CD4-positive, CD25-positive, alpha-beta regulatory T cell (primary cell): ENCODE measurements at regions not wholly inside any gene's neighbourhood (a gene's known extent, or its start where the extent isn't known, plus 50 kb on each side); places are given as distances from the start of the nearest gene placed in this dataset.

Experiments used
- ATAC-seq, 2 donors: fragments of 150-1000 bp; cut with Tn5 transposase; one replicate each; pipeline ENCODE4 v1.10.0; 2021; ENCODE audit warnings: low read depth in 2 of 2, moderate number of reproducible peaks in 2 of 2, moderate library complexity in 1 of 2
- DNase-seq, 3 donors: peaks; one replicate each; pipeline versions ENCODE4 v3.0.0 to v3.0.0-alpha.2; 2012 to 2022; ENCODE audit warnings: mixed read lengths in 1 of 3
- H3K27ac ChIP-seq: one replicate; pipeline ENCODE4 v1.7.0; 2013; ENCODE audit warnings: mild to moderate bottlenecking, low read length; ENCODE audit not compliant: insufficient read depth, poor library complexity, severe bottlenecking
- H3K27me3 ChIP-seq: one replicate; pipeline ENCODE4 v1.7.0; 2013; ENCODE audit warnings: low read length; ENCODE audit not compliant: control insufficient read depth, insufficient read depth
- H3K36me3 ChIP-seq: one replicate; pipeline ENCODE4 v1.7.0; 2013; ENCODE audit warnings: mild to moderate bottlenecking, low read length, moderate library complexity; ENCODE audit not compliant: control insufficient read depth, insufficient read depth
- H3K4me1 ChIP-seq: 2 replicates; pipeline ENCODE4 v1.7.0; 2013; ENCODE audit warnings: mild to moderate bottlenecking, low read length; ENCODE audit not compliant: insufficient read depth, control insufficient read depth, poor library complexity, severe bottlenecking
- H3K4me3 ChIP-seq: one replicate; pipeline ENCODE4 v1.7.0; 2013; ENCODE audit warnings: low read depth, mild to moderate bottlenecking, low read length, moderate library complexity
- H3K9me3 ChIP-seq, 2 experiments: 1 replicate in 1 of 2; 2 replicates in 1 of 2; pipeline ENCODE4 v1.7.0; 2013; ENCODE audit warnings: low read length in 2 of 2, mild to moderate bottlenecking in 1 of 2, moderate library complexity in 1 of 2; ENCODE audit not compliant: control insufficient read depth in 2 of 2
- H3K27ac Mint-ChIP-seq, 3 donors: one replicate each; pipeline ENCODE4 v1.8.0; 2020 to 2022; ENCODE audit warnings: mild to moderate bottlenecking in 3 of 3, mixed read lengths in 3 of 3, moderate library complexity in 2 of 3
- H3K27me3 Mint-ChIP-seq: one replicate; pipeline ENCODE4 v1.8.0; 2022; ENCODE audit warnings: mild to moderate bottlenecking, mixed read lengths
- H3K36me3 Mint-ChIP-seq: one replicate; pipeline ENCODE4 v1.8.0; 2020; ENCODE audit warnings: mixed read lengths
- H3K4me1 Mint-ChIP-seq, 4 donors: one replicate each; pipeline ENCODE4 v1.8.0; 2020 to 2022; ENCODE audit warnings: mixed read lengths in 4 of 4, mild to moderate bottlenecking in 1 of 4
- H3K4me3 Mint-ChIP-seq, 4 donors: one replicate each; pipeline ENCODE4 v1.8.0; 2020 to 2022; ENCODE audit warnings: mild to moderate bottlenecking in 4 of 4, mixed read lengths in 4 of 4, moderate library complexity in 3 of 4
- H3K9me3 Mint-ChIP-seq, 7 donors: one replicate each; pipeline ENCODE4 v1.8.0; 2020 to 2022; ENCODE audit warnings: mixed read lengths in 7 of 7, mild to moderate bottlenecking in 3 of 7, moderate library complexity in 2 of 7

DNA sequence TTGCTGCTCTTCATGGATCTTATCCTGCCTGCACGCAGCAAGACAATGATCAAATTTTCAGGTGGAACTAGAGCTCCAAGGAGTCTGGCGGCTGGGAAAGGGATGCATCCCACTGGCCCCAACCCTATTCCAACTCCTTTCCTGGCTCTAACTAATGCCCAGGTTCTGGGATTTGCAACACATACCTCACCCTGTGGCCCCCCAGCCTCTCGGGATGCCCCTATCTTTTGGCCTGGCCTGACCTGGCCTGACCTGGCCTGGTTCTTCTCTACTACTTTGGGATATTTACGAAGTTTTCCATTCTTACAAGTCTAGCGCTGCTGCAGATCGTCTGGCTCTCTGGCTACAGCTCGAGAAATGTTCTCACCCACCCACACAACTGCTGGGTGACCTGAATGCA is 56.4 kb upstream of the CDKN2AIP start:
- H3K4me3 Mint-ChIP-seq: peak overlapping the region in 1 of 4 donors; percentile 70
- H3K27ac Mint-ChIP-seq: no peak overlapping the region
- no peaks in the 10 kb centered on the region for H3K36me3 Mint-ChIP-seq
- DNase-seq (no peak), ATAC-seq (no peak)
- Histone ChIP-seq H3K9me3 (peaks cover 0 to 6% of the 10 kb centered on the region in 2 experiments), H3K4me1 (no peaks in the 10 kb centered on the region), H3K4me3 (no peak overlapping the region), H3K27me3 (no peaks in the 10 kb centered on the region), H3K27ac (no peak overlapping the region), H3K36me3 (no peaks in the 10 kb centered on the region)
- H3K27me3 Mint-ChIP-seq: peaks cover 22% of the 10 kb centered on the region
- peaks cover 0 to 3% (median 0%) of the 10 kb centered on the region in 4 donors for H3K4me1 Mint-ChIP-seq
- peaks cover 0 to 2% (median 0%) of the 10 kb centered on the region in 7 donors for H3K9me3 Mint-ChIP-seq

DNA sequence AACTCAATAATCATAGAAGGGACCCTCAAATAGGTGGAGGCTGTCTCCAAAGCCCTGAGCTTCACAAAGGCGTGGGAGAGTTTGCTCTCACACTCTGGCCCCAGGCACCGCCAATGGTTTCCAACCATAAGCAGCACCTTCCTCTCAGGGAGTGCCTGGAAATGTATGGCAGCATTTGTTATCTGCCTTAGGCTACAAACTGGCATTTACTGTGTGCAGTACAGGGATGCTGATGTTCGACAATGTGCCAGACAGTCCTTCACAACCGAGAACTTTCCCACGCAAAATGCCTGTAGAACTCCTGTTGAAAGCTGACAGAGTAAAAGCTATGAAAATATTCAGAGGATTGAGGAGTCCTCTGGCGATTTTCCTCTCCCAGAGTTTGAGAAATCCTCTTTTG is 55.7 kb upstream of the CDKN2AIP start:
- Histone ChIP-seq H3K27ac (no peak overlapping the region), H3K4me1 (no peaks in the 10 kb centered on the region), H3K4me3 (no peak overlapping the region), H3K27me3 (no peaks in the 10 kb centered on the region), H3K36me3 (no peaks in the 10 kb centered on the region), H3K9me3 (peaks cover 0 to 6% of the 10 kb centered on the region in 2 experiments)
- H3K4me3 Mint-ChIP-seq: no peak overlapping the region
- H3K36me3 Mint-ChIP-seq: no peaks in the 10 kb centered on the region
- H3K27me3 Mint-ChIP-seq: peaks cover 22% of the 10 kb centered on the region
- DNase-seq (no peak), ATAC-seq (no peak)
- peaks cover 0 to 2% (median 0%) of the 10 kb centered on the region in 7 donors for H3K9me3 Mint-ChIP-seq
- H3K4me1 Mint-ChIP-seq: peaks cover 0 to 3% (median 0%) of the 10 kb centered on the region in 4 donors
- no peak overlapping the region for H3K27ac Mint-ChIP-seq

DNA sequence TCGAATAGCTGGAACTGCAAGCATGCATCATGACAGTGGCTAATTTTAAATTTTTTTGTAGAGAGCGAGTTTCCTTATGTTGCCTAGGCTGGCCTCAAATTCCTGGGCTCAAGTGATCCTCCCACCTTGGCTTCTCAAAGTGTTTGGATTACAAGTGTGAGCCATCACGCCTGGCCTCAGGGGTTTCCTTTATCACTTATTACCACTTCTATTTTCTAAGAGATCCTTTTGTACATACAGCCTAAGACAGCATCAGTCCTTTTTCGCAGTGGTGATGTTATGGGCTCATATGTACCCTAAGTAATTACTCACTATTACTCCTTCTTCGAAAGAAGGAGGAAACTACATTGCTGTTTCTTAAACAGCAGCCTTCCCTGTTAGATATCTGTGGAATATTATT is 54.1 kb upstream of the CDKN2AIP start:
- peaks cover 0 to 3% (median 0%) of the 10 kb centered on the region in 4 donors for H3K4me1 Mint-ChIP-seq
- Histone ChIP-seq H3K27ac (no peak overlapping the region), H3K4me3 (no peak overlapping the region), H3K9me3 (no peaks in the 10 kb centered on the region), H3K27me3 (peaks cover 3% of the 10 kb centered on the region), H3K4me1 (no peaks in the 10 kb centered on the region), H3K36me3 (no peaks in the 10 kb centered on the region)
- DNase-seq (no peak), ATAC-seq (no peak)
- H3K27ac Mint-ChIP-seq: no peak overlapping the region
- peaks cover 22% of the 10 kb centered on the region for H3K27me3 Mint-ChIP-seq
- H3K9me3 Mint-ChIP-seq: peaks cover 0 to 2% (median 0%) of the 10 kb centered on the region in 7 donors
- no peaks in the 10 kb centered on the region for H3K36me3 Mint-ChIP-seq
- H3K4me3 Mint-ChIP-seq: no peak overlapping the region

DNA sequence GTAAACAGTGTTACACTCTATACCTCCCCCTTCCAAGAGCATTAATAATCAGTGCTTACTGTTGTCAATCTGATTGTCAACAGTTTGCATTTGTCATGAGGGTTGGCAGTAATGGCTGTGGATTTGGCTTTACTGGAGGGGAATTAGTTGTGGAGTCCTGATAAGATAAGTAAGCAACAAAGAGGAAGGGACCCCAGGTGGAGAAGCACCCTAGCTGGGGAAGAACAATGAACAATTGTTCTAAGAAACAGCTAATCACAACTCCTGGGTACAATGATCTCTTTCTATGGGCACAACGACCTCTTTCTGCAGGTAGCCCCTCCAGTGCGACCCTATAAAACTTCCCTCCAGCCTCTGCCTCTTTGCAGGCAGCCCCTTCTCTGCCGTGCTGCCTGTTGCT is 53.2 kb upstream of the CDKN2AIP start:
- H3K36me3 ChIP-seq: no peaks in the 10 kb centered on the region
- peaks cover 25% of the 10 kb centered on the region for H3K27me3 Mint-ChIP-seq
- no peaks in the 10 kb centered on the region for H3K4me1 ChIP-seq
- H3K4me3 ChIP-seq: no peak overlapping the region
- ATAC-seq (no peak), DNase-seq (no peak)
- H3K27me3 ChIP-seq: peaks cover 3% of the 10 kb centered on the region
- H3K4me1 Mint-ChIP-seq: peaks cover 0 to 4% (median under 1%) of the 10 kb centered on the region in 4 donors
- H3K36me3 Mint-ChIP-seq: no peaks in the 10 kb centered on the region
- no peak overlapping the region for H3K4me3 Mint-ChIP-seq
- H3K27ac ChIP-seq: no peak overlapping the region
- H3K9me3 Mint-ChIP-seq: peaks cover 0 to 2% (median 0%) of the 10 kb centered on the region in 7 donors
- no peak overlapping the region for H3K27ac Mint-ChIP-seq
- no peaks in the 10 kb centered on the region for H3K9me3 ChIP-seq

DNA sequence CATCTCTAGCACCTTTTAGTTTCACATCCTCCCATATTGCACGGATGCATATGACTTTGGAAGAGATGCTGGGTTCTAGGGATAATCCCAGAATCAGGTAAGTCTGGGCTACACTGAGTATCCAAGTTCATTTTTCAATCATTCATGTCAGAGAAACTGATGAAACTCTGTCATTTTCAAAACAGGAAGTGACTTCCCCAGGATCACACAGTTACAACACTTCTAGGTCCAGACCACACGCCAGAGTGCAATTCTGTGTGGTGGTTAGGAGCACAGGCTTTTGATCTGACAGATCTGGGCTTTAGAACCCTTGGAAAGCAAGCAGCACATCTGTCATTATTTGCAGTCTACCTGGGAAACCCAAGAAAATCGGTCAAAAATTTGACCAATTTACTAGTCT is 52.1 kb upstream of the CDKN2AIP start:
- Mint-ChIP-seq H3K4me1 (peaks cover 0 to 16% (median 6%) of the 10 kb centered on the region in 4 donors), H3K9me3 (peaks cover 0 to 2% (median 0%) of the 10 kb centered on the region in 7 donors), H3K36me3 (no peaks in the 10 kb centered on the region), H3K27me3 (peaks cover 26% of the 10 kb centered on the region), H3K4me3 (no peak overlapping the region), H3K27ac (no peak overlapping the region)
- Histone ChIP-seq H3K4me3 (no peak overlapping the region), H3K36me3 (no peaks in the 10 kb centered on the region), H3K9me3 (no peaks in the 10 kb centered on the region), H3K27ac (no peak overlapping the region), H3K27me3 (peaks cover 3% of the 10 kb centered on the region), H3K4me1 (no peaks in the 10 kb centered on the region)
- ATAC-seq: no peak
- no peak for DNase-seq

DNA sequence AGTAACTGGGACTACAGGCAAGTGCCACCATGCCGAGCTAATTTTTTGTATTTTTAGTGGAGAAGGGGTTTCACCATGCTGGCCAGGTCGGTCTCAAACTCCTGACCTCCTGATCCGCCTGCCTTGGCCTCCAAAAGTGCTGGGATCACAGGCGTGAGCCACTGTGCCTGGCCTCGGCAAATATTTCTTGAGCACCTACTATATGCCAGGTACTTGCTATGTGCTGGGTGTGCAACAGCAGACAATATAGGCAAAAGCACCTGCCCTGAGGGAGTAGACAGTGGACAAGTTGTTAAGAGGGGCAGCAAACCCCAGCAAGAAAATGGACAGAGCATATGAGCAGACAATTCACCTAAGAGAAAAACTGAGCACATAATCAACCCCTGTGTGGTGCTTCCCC is 51.0 kb upstream of the CDKN2AIP start:
- Histone ChIP-seq H3K9me3 (no peaks in the 10 kb centered on the region), H3K4me1 (peaks cover 6% of the 10 kb centered on the region), H3K4me3 (no peak overlapping the region), H3K27ac (no peak overlapping the region), H3K27me3 (peaks cover 3% of the 10 kb centered on the region), H3K36me3 (no peaks in the 10 kb centered on the region)
- Mint-ChIP-seq H3K4me1 (peaks cover 0 to 23% (median 11%) of the 10 kb centered on the region in 4 donors), H3K27me3 (peaks cover 29% of the 10 kb centered on the region), H3K27ac (no peak overlapping the region), H3K4me3 (no peak overlapping the region), H3K36me3 (no peaks in the 10 kb centered on the region), H3K9me3 (peaks cover 0 to 2% (median 0%) of the 10 kb centered on the region in 7 donors)
- ATAC-seq: no peak
- no peak for DNase-seq

DNA sequence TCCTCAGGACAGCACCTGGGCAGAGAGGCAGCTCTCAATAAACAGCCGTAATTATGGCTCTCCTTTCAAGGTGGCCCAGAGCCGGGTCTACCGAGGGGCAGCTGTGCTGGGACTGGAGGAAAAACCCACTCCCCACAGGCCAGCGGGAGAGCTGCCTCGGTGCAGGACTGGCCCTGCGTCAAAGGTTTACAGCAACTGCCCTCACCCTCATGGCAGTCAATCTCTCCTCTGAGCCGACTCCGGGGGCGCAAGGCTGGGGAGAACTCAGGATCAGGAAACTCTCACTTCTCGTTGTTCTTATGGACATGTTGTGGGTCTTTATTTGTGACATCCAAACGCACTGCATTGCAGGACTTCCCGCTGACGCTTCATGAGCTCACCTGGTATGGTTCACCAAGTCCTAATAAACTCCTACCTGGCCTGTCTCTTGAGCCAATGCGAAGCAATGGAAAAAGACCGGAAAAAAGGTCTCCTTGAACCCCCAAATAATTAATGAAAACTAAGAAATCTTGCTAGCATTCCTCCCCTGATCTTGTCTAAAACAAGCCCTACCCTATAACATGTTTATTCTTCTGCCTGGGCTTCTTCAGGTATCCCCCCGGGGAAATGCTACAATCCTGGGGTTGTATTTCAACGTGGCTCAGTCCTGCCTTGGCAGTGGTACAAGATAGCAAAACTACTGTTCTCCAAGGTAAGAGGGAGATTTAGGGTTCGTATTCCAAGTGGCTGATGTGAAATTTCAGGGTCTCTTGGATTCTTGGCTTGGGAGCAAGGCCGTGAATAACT is 50.1 kb upstream of the CDKN2AIP start:
- Histone ChIP-seq H3K27ac (no peak overlapping the region), H3K27me3 (peaks cover 3% of the 10 kb centered on the region), H3K4me1 (peaks cover 11% of the 10 kb centered on the region), H3K36me3 (no peaks in the 10 kb centered on the region), H3K4me3 (no peak overlapping the region), H3K9me3 (no peaks in the 10 kb centered on the region)
- Mint-ChIP-seq H3K4me3 (no peak overlapping the region), H3K27me3 (peaks cover 34% of the 10 kb centered on the region), H3K27ac (no peak overlapping the region), H3K9me3 (peaks cover 0 to 2% (median 0%) of the 10 kb centered on the region in 7 donors), H3K36me3 (no peaks in the 10 kb centered on the region), H3K4me1 (peaks cover 0 to 30% (median 13%) of the 10 kb centered on the region in 4 donors)
- ATAC-seq (no peak), DNase-seq (no peak)
